OCI-M2 (cell line): ENCODE measurements at regions not wholly inside any gene's neighbourhood (a gene's known extent, or its start where the extent isn't known, plus 50 kb on each side); places are given as distances from the start of the nearest gene placed in this dataset.

ENCODE experiments used
- DNase-seq: peaks from one replicate; lab custom pipeline; 2025; ENCODE audit not compliant: unreplicated experiment; lab: John Stamatoyannopoulos, UW

DNA sequence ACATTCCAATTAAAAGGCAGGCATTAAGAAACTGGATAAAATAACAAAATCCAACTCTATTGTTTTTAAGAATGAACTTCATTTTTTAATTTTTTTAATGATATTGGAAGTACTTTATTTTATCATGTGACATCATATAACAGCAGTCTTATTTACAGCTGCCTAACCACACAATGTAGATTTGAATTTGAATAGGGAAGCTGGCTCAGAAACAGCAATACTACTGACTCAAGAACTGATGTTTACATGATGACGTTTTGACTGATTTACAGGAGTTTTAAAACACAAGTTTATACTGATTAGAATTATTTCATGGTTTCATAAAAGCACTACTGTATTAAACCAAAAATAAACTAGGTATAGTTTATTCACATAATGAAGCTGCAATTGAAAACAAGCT, 348.7 kb upstream of the NR5A2 start:
- no peak for DNase-seq

DNA sequence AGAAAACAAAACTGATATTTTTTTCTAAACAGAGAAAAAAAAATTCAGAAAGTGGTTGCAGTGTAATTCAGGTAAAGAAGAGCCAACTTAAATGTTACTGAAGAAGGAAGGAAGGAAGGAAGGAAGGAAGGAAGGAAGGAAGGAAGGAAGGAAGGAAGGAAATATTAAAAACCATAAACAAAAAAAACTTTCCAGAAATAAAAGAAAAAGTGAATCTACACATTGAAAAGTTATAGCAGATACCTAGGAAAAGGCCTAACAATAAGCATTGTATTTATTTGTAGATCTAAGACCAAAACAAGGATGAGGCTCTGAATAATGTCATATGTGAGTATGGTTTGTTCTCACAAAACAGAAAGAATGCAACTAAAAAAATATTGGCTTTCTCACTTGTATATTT, 345.4 kb upstream of the NR5A2 start:
- DNase-seq: no peak

DNA sequence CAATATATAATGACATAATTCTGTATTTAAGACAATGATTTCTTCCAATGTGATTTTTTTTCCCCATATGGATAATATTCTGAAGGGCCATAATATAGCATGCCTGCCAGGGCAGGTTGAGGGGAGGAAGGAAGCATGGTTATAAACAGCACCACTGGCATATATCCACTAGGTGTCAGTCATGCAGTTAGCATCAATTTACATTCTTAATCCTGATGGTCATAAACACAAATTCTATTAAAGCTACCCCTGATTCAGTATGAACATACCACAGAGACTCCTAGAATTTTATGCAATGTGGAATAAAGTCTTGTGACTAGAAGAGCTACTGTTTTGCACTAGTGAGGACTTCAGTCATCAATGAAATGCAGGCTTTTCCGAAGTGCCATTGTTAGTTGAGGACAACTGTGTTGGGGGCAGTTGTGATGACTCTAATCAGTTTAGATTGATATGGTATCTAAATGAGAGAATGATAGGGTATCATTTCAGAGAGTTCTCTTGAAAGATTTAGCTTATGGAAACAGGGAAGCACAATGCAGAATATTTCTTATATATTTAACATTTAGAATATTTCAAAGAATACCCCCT, 342.7 kb upstream of the NR5A2 start:
- DNase-seq: peak; percentile 48

DNA sequence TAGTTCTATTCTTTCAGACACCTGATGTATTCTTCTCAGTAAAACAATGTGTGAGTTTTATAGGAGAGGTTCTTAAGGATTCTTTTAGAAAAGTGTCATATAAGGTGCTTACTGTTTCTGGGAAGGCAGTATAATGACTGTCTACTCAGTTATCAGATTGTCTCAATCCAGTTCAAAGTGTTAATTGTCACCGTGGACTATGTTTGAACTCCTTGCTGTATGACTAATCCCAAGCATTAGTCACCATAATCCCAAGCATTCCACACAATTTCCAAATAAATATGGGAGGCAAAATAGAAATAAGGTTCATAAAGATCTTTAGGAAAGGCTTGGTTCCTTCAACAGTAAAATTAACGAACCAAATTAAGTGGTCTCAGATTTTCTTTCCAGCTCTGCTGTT, 342.1 kb upstream of the NR5A2 start:
- no peak for DNase-seq

DNA sequence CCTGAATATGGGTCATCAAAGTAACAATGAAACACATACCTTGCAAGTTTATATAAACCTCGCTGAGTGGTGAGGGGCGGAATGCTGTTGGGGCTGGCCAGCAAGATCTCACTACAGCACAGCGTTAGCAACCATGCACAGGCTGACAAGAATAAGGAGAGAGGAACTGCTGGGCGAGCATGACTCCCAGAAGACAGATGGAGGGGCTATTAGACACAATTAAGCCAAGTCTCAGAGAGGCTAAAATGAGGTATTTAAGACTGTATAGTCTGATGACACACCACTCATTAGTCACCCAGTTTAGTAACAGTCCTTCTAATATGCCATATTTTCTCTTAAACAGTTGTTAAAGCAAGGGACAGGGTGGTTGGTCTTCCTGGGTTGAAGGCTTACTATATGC, 340.2 kb upstream of the NR5A2 start:
- no peak for DNase-seq

DNA sequence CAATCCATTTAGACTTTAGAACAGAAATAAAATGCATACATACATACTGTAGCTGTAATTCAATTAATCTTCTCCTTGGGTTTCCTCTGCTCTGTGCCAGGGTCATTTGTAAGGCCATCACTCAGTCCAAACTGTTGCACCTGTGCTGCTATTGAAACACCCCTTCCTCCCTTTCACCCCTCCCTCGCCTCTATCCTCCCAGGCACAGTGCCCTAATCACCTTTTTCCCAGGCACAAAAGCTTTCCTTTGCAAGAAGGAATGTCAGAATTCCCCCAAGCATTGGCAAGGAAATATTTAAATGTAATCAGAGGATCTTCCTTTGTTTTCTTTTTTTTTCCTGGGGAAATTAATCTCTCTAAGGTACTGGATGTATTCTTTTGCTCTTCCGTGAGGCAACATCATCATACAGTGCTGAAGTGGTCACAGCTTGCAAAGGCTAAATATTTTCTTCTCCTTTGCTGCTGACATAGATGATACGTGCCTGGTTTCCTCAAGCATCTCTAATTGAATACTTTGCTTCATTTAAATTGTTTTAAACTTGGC, 339.3 kb upstream of the NR5A2 start:
- DNase-seq: no peak

DNA sequence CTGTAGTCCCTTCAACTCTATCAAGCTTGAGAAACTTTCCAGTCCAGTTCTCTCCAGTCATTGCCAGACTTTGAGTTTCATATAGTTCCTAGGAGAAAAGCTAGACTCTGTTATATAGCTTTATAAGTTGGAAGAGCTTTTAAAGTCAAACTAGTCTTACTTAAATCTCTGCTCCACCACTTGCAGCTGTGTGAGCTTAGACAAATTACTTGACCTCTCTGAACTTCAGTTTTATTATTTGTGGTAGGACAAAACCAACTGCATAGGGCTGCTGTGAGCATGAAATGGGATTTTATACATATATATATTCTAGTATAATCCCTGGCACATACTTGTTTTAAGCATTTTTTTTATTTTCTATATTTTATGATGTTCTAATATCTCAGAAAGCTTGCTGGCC, 338.7 kb upstream of the NR5A2 start:
- no peak for DNase-seq

DNA sequence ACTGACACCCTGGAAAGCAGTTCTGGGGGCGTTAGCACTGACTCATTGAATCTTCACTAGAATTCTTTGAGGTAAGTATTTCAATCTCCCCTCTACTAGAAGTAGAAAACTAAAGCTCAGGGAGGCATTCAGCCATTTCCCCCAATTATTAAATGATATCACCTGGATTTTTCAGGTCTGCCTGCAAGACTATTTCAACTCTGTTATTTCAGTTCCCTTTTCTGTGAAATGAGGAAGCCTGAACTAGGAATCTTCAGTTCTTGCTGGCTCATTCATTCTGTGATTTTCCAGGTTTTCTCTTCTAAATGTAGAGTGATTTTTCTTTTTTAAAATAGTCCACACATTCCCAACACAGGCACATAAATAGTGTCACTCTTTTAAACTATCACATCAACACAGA, 337.0 kb upstream of the NR5A2 start:
- no peak for DNase-seq

DNA sequence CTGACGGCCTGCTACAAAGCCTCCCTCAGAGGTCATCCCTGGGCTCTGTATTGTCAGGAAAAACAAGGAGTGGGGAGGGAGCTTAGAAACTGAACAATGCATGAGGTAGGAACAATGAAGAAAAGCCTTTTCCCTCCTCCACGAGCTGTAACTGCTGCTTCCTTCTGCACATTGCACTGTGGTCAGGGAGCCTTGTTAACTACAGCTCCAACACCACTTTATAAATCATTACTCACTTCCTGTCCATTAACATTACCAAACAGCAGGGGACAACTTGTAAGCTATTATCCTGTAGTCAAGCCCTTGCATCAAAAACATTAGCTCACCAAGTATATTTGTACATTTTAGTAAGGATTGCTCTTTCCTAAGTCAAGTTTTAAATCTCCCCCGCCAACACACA, 336.0 kb upstream of the NR5A2 start:
- DNase-seq: no peak

DNA sequence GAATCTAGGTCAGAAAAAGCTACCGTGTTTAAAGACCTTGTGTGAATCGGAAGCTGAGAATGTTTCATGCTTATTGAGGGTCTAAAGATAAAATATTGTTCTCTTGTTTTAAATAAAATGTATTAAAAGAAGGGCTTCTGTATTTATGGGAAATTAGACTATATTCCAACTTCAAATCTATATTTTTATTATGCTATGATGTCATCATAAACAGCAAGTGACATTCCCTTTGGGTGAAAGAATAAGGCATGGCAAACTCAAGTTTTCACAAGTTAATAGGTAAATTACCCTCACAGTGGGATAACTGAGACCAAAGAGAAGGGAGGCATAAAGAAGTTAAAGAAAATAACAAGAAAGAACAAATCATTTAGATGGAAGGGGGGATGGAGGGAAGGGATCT, 333.8 kb upstream of the NR5A2 start:
- no peak for DNase-seq

DNA sequence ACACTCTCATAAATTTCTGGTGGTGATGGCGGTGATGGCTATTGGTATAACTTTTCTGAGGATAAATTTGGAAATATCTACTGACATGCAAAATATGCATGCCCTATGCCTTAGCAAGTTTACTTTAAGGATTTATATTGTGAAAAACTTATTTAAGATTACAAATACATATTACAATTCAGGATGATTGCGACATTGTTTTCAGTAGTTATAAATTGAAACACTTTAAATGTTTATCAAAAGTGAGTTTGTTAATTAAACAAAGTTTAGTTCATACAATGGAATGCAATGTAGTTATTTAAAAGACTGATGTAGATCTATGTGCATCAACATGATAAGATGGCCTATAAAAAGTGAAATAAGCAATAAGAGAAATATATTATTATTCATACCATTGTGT, 331.3 kb upstream of the NR5A2 start:
- no peak for DNase-seq

DNA sequence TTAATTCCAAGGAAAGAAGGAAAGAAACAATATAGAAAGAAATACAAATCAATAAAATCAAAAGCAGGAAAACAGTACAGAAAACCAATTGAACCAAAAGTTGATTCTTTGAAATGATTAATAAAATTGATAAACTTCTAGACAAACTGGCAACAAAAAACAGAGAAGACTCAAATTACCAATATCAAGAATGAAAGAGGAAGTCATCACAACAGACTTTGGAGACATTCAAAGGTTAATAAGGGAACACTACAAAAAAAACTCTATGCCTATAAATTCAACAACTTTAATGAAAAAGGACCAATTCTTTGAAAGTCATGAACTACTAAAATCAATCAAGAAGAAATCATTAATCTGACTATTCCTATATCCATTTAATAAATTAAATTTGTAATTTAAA, 329.3 kb upstream of the NR5A2 start:
- no peak for DNase-seq

DNA sequence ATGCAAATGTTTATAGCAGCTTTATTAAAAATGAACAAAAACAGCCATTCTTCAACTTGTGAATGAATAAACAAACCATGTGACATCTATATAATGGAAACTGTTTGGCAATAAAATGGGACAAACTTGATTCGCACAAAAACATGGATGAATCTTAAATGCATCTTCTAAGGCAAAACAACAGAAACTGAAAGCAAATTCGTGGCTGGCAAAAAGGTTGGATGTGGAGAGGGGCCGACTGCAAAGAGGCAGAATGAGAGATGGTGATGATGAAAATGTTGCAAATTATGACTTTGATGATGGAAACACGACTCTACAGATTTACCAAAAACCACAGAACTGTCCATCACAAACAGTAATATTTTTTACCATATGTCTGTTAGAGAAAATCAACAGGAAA, 327.0 kb upstream of the NR5A2 start:
- DNase-seq: no peak

DNA sequence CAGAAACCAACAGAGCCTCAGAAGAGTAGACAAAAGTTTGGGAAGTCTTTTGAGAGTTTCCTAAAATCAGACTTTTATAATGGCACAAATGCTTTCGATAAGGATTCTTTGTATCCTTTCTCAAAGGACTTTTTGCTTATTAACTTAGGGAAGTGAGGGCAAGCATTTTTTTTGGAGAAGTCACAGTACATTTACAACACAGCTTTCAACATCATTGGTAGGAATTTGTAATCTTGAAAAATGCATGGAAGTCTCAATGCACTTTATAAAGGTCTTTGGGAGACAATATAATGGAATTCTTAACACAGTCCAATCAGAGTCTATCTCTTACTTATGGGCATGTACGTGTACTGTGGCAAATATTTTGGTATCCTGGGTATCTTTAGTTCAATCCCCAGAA, 325.8 kb upstream of the NR5A2 start:
- DNase-seq: no peak

DNA sequence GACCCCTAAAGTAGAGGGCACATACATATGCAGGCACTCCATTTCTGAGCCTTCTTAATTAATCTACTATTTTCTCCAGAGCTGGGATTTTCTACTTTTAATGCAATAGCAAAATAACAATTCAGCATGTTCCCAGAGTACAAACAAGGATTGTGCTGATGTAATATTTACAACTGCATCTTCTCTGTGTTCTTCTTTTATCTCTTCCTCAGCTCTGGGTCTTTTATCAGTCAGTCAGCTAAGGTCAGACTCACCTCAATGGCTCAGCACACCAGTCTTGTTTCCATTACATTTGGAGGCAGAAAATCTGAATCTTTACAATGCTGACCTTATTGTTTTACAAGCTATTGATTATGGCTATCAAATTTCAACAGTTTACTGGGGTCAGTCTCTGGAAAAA, 323.3 kb upstream of the NR5A2 start:
- DNase-seq: no peak

DNA sequence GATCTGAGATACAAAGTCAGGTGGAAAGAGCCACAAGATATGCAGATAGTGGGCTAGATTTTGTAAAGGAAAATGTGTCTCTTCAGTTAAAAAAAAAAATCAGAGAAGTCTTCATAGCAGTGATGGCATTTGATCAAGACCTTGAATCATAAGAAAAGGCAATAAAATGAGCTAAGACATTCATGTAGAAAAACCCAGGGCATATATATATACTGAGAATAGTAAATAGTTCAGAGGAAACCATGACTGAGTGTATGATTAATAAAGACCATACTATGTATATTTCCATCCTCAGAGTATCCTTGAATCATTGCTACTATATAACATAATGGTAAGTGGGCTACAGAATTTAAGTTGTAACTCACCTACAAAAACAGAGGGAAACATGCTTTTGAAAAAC, 321.7 kb upstream of the NR5A2 start:
- DNase-seq: no peak

DNA sequence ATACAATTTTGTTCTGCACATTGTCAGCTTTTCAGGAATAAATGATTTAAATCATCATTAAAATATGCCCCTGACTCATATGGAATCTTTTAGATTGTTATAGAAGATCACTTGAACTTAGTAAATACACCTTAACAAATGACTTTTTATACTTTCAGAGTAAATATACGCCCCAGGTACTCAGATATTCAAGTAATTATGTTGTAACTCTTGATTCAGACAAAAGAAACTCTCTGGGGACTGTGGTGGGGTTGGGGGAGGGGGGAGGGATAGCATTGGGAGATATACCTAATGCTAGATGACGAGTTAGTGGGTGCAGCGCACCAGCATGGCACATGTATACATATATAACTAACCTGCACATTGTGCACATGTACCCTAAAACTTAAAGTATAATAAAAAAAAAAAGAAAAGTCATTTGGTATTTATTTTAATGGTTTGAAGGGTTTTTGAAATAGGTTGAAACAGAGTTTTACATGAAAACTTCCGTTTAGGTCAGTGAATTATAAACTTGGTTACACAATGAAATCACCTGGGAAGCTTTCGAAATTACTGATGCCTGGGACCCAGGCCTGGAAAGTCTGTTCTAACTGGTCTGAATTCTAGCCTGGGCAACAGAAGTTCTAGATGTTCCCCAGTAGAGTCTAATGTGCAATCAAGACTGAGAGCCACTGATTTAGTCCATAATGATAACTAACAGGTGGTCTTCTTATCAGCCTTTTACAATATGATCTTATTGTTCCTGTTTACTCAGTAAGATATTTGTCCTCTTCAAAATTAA, 320.5 kb upstream of the NR5A2 start:
- DNase-seq: no peak

DNA sequence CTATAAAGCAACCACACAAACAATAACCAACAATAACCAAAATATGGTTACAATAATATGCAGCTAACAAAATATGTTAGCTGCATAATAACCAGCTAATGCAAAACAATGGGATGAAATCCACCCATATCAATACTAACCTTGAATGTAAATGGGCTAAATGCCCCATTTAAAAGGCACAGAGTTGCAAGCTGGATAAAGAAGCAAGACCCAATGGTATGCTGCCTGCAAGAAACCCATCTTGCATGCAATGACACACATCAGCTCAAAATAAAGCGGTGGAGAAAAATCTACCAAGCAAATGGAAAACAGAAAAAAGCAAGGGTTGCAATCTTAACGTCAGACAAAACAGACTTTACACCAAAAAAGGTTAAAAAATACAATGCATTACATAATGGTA, 316.5 kb upstream of the NR5A2 start:
- no peak for DNase-seq

DNA sequence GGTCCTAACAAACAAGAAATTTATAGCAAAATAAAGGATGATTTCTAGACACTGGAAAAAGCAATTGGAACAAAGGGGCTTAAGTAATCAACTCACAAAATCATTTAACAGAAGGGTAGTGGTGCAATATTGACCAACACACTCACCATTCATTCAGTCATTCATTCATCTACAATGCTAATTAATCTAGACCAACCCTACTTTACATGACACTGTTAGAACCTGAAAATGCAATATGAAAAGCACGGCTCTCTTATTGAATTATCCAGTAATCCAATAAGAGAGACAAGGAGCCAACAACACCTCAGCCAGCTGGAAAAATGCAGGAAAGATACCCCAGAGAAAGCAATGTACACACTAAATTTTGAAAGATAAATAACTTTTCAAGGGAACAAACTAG, 310.8 kb upstream of the NR5A2 start:
- DNase-seq: no peak

DNA sequence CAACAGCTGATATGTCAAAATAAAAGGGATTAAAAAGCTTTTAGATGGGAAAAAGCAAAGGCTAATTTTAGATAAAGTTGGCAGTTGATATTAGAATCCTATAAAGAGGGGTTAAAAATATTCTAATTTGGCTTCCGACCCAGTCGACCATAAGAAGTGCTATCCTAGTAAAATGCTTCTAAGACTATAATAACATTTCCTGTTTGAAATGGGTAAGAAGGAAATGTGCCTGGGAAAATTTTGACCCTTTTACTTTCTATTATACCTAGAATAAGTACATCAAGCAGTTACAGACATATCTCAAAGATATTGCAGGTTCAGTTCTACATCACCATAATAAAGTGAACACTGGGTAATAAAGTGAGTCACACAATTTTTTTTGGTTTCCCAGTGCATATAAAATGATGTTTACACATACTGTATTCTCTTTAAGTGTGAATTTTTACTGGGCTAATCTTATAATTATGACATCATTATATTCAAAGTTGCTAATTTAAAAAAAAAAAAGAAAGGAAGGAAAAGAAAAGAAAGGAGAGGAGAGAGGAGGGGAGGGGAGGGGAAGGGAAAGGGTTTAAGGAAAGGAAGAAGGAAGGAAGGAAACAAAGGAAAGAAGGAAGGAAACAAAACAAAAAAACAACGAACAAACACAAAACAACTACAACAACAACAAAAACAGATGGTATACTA, 308.2 kb upstream of the NR5A2 start:
- no peak for DNase-seq

DNA sequence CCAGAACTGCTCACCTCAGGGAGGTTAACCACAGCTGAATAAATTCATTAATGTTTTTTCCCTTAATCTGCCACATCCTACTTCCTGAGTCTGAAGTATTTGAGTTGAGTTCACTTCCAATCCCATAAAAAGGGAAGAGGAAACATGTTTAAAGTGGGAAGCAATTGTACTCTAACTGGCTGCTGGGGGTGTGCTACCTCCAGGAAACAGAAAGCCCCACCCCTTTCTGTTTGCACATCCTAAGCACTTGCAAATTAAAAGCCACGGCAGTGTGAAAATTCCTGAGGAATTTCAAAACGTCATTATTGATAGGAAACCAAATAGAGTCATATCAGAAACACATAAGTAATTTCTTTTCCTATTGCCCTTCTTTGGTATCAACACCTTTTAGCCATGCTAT, 307.0 kb upstream of the NR5A2 start:
- DNase-seq: no peak

DNA sequence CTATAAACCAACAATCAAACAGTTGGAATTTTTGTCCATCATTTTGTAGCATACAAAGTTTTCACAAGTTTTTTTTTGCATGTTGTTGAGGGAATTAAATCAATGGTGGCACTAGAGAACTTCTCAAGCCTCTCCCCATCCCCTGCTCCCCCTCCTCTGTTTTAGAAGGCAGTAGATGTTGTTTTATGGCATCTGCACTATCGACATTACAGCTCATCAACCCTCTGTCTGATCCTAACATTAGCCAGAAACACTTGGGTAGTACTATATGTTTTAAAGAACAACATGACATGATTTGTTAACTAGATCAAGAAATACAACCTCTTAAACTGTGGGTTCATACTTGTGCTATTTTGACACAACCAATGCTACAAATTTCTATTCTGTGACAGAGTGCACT, 306.5 kb upstream of the NR5A2 start:
- DNase-seq: no peak
